CD4-positive, CD25-positive, alpha-beta regulatory T cell (primary cell): ENCODE measurements at regions not wholly inside any gene's neighbourhood (a gene's known extent, or its start where the extent isn't known, plus 50 kb on each side); places are given as distances from the start of the nearest gene placed in this dataset.

Experiments used
- ATAC-seq, 2 donors: fragments of 150-1000 bp; cut with Tn5 transposase; one replicate each; pipeline ENCODE4 v1.10.0; 2021; ENCODE audit warnings: low read depth in 2 of 2, moderate number of reproducible peaks in 2 of 2, moderate library complexity in 1 of 2
- DNase-seq, 3 donors: peaks; one replicate each; pipeline versions ENCODE4 v3.0.0 to v3.0.0-alpha.2; 2012 to 2022; ENCODE audit warnings: mixed read lengths in 1 of 3
- H3K27ac ChIP-seq: one replicate; pipeline ENCODE4 v1.7.0; 2013; ENCODE audit warnings: mild to moderate bottlenecking, low read length; ENCODE audit not compliant: insufficient read depth, poor library complexity, severe bottlenecking
- H3K27me3 ChIP-seq: one replicate; pipeline ENCODE4 v1.7.0; 2013; ENCODE audit warnings: low read length; ENCODE audit not compliant: control insufficient read depth, insufficient read depth
- H3K36me3 ChIP-seq: one replicate; pipeline ENCODE4 v1.7.0; 2013; ENCODE audit warnings: mild to moderate bottlenecking, low read length, moderate library complexity; ENCODE audit not compliant: control insufficient read depth, insufficient read depth
- H3K4me1 ChIP-seq: 2 replicates; pipeline ENCODE4 v1.7.0; 2013; ENCODE audit warnings: mild to moderate bottlenecking, low read length; ENCODE audit not compliant: insufficient read depth, control insufficient read depth, poor library complexity, severe bottlenecking
- H3K4me3 ChIP-seq: one replicate; pipeline ENCODE4 v1.7.0; 2013; ENCODE audit warnings: low read depth, mild to moderate bottlenecking, low read length, moderate library complexity
- H3K9me3 ChIP-seq, 2 experiments: 1 replicate in 1 of 2; 2 replicates in 1 of 2; pipeline ENCODE4 v1.7.0; 2013; ENCODE audit warnings: low read length in 2 of 2, mild to moderate bottlenecking in 1 of 2, moderate library complexity in 1 of 2; ENCODE audit not compliant: control insufficient read depth in 2 of 2
- H3K27ac Mint-ChIP-seq, 3 donors: one replicate each; pipeline ENCODE4 v1.8.0; 2020 to 2022; ENCODE audit warnings: mild to moderate bottlenecking in 3 of 3, mixed read lengths in 3 of 3, moderate library complexity in 2 of 3
- H3K27me3 Mint-ChIP-seq: one replicate; pipeline ENCODE4 v1.8.0; 2022; ENCODE audit warnings: mild to moderate bottlenecking, mixed read lengths
- H3K36me3 Mint-ChIP-seq: one replicate; pipeline ENCODE4 v1.8.0; 2020; ENCODE audit warnings: mixed read lengths
- H3K4me1 Mint-ChIP-seq, 4 donors: one replicate each; pipeline ENCODE4 v1.8.0; 2020 to 2022; ENCODE audit warnings: mixed read lengths in 4 of 4, mild to moderate bottlenecking in 1 of 4
- H3K4me3 Mint-ChIP-seq, 4 donors: one replicate each; pipeline ENCODE4 v1.8.0; 2020 to 2022; ENCODE audit warnings: mild to moderate bottlenecking in 4 of 4, mixed read lengths in 4 of 4, moderate library complexity in 3 of 4
- H3K9me3 Mint-ChIP-seq, 7 donors: one replicate each; pipeline ENCODE4 v1.8.0; 2020 to 2022; ENCODE audit warnings: mixed read lengths in 7 of 7, mild to moderate bottlenecking in 3 of 7, moderate library complexity in 2 of 7

DNA sequence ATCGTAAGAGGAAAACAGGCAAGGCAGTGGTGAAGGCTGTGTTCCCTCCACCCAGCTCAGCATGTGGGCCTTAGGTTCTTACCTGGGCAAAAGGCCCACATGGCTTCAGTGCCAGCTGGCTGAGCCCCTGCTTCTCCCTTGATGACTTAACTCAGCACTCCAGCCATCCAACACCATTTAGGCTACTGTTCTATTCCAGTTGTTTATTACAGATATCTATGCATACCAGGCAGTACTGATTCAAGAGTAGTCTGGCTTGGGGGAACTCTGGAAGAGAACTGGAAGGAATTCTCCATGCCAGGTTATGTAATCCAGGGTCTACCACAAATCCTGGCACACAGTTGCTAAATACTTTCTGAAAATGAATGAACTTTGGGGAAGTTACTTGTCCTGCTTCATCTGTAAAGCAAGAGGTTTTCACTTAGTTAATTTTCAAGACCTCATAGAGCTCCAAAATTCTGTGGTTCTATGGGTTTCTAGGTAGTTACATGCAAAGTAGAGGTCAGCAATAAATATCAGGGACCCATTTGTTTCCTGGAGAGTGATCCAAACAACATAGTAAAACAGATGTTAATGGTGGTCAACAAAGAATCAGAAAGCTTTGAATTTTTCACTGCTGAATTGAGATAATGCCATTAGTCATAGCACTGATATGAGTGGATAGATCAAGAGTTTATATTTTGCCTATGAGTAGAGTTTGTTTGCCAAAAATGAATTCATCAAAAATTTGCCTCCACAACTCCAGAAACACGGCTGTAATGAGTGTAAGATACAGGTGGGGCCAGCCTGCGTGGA lies 88.2 kb upstream of the OSMR start:
- Histone ChIP-seq H3K9me3 (no peaks in the 10 kb centered on the region), H3K4me3 (no peak overlapping the region), H3K36me3 (no peaks in the 10 kb centered on the region), H3K27me3 (no peaks in the 10 kb centered on the region), H3K4me1 (no peaks in the 10 kb centered on the region), H3K27ac (no peak overlapping the region)
- ATAC-seq (no peak), DNase-seq (no peak)
- Mint-ChIP-seq H3K36me3 (no peaks in the 10 kb centered on the region), H3K4me1 (no peaks in the 10 kb centered on the region), H3K27ac (no peak overlapping the region), H3K9me3 (peaks cover 0 to 2% (median 0%) of the 10 kb centered on the region in 7 donors), H3K27me3 (peaks cover 15% of the 10 kb centered on the region), H3K4me3 (no peak overlapping the region)

DNA sequence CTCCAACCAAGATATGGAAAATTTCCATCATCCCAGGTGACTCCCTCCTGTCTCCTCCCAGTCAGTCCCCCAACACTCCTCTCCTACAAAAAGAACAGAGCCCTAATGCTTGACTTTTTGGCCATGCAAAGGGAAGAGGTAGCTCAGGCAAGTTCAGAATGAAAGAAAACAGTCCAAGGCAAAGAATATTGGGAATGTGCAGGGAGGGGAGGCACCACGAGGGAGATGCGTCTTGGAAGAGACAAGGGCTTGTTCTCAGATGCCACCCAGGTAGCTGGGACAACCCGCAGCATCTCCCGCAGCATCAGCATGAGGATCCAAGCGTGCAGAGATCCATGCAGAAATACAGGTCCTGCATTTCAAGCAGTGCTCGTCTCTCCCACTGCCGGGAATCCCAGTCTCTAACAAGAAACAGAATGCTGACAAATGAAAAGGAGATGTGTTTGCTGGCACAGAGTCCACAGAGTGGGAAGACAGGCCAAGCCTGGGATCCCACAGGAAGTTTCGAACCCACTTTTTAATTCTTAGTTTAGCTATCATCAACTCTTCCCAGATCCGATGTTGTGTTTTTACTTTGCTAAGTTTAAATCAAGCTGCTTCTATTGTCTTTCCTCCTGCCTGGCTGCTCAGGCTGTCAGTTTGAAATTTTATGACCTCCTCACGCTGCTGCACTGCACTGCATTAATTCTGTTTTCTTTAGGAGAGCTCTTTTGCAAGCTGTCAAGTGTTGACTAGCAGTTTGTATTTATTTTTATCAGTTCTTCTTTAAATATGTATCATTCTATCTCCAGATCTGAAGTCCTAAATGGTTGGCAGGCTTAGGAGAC lies 86.8 kb upstream of the OSMR start:
- Histone ChIP-seq H3K27ac (no peak overlapping the region), H3K36me3 (no peaks in the 10 kb centered on the region), H3K27me3 (no peaks in the 10 kb centered on the region), H3K4me3 (no peak overlapping the region), H3K9me3 (no peaks in the 10 kb centered on the region), H3K4me1 (no peaks in the 10 kb centered on the region)
- ATAC-seq (no peak), DNase-seq (no peak)
- H3K4me3 Mint-ChIP-seq = no peak overlapping the region
- peaks cover 15% of the 10 kb centered on the region for H3K27me3 Mint-ChIP-seq
- H3K4me1 Mint-ChIP-seq = no peaks in the 10 kb centered on the region
- no peak overlapping the region for H3K27ac Mint-ChIP-seq
- peaks cover 0 to 2% (median 0%) of the 10 kb centered on the region in 7 donors for H3K9me3 Mint-ChIP-seq
- H3K36me3 Mint-ChIP-seq = no peaks in the 10 kb centered on the region

DNA sequence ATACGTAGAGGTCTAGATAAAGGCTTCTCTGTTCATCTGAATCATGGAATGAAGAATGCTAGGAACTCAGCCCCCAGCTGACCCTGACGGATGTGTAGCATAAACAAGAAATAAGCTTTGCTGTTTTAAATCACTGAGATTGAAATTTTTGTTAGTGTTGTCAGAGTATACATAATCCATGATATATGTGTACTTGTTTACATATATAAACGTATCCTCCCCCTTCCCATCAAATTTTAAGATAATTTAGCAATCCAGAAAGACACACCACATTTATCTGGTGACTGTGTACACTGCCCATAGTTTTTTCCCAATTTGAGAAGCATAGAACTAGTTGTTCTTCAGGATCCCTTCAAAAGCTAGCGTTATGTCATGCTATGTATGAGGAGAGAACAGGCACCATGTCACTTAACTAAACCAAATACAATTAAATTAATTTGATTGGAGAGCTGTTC lies 80.8 kb upstream of the OSMR start:
- Histone ChIP-seq H3K27ac (no peak overlapping the region), H3K27me3 (no peaks in the 10 kb centered on the region), H3K4me3 (no peak overlapping the region), H3K36me3 (no peaks in the 10 kb centered on the region), H3K9me3 (peaks cover 0 to 3% of the 10 kb centered on the region in 2 experiments), H3K4me1 (no peaks in the 10 kb centered on the region)
- H3K4me1 Mint-ChIP-seq = no peaks in the 10 kb centered on the region
- no peak overlapping the region for H3K27ac Mint-ChIP-seq
- ATAC-seq (no peak), DNase-seq (no peak)
- no peaks in the 10 kb centered on the region for H3K27me3 Mint-ChIP-seq
- no peak overlapping the region for H3K4me3 Mint-ChIP-seq
- peaks cover 0 to 10% (median 2%) of the 10 kb centered on the region in 7 donors for H3K9me3 Mint-ChIP-seq
- no peaks in the 10 kb centered on the region for H3K36me3 Mint-ChIP-seq

DNA sequence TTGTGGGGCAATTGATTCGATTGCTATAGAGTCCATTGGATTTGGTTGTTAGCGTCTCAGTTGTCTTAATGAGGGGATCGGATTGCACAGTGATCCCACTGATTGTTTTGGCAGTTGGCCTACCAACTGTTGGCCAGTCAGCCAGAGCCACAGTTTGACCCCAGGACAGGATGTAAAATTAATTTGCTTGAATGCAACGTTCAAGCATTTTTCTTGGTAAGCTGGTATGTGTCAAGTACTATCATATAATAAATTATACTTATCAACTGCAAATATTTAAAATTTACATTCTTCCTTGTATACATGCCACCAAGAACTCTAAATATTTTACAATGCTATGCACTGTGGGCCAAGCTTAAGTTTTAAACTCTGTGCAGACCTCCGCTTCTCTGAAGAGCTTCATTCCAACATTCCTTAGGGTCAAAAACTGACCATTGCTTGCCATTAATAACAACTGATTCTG lies 80.4 kb upstream of the OSMR start:
- ATAC-seq = no peak
- no peaks in the 10 kb centered on the region for H3K27me3 ChIP-seq
- Mint-ChIP-seq H3K27me3 (no peaks in the 10 kb centered on the region), H3K36me3 (no peaks in the 10 kb centered on the region), H3K9me3 (peaks cover 0 to 10% (median 2%) of the 10 kb centered on the region in 7 donors), H3K4me1 (no peaks in the 10 kb centered on the region), H3K4me3 (no peak overlapping the region), H3K27ac (no peak overlapping the region)
- no peak overlapping the region for H3K4me3 ChIP-seq
- H3K4me1 ChIP-seq = no peaks in the 10 kb centered on the region
- no peak for DNase-seq
- H3K27ac ChIP-seq = no peak overlapping the region
- H3K9me3 ChIP-seq = peaks cover 0 to 3% of the 10 kb centered on the region in 2 experiments
- no peaks in the 10 kb centered on the region for H3K36me3 ChIP-seq

DNA sequence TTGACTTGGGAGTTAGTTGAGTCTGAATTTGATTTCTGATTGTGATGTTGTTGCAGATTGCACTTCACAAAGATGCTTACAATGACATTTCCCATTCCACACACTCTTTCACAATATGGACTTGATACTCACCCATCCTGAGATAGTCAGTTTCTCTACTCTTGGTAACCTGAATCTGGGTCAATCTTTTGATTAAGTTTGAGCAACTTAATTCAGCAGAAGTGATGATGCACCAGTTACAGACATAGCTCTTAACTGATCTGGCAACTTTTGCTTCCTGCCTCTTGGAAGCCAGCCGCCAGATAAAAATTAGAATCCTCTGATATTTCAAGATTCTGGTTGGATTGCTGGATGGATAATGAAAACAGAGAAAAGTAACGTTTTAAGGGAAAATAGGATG lies 79.7 kb upstream of the OSMR start:
- Mint-ChIP-seq H3K4me3 (no peak overlapping the region), H3K4me1 (no peaks in the 10 kb centered on the region), H3K27ac (no peak overlapping the region), H3K36me3 (no peaks in the 10 kb centered on the region), H3K9me3 (peaks cover 0 to 10% (median 2%) of the 10 kb centered on the region in 7 donors), H3K27me3 (no peaks in the 10 kb centered on the region)
- Histone ChIP-seq H3K4me1 (no peaks in the 10 kb centered on the region), H3K27me3 (no peaks in the 10 kb centered on the region), H3K36me3 (no peaks in the 10 kb centered on the region), H3K4me3 (no peak overlapping the region), H3K9me3 (peaks cover 0 to 3% of the 10 kb centered on the region in 2 experiments), H3K27ac (no peak overlapping the region)
- ATAC-seq (no peak), DNase-seq (no peak)

DNA sequence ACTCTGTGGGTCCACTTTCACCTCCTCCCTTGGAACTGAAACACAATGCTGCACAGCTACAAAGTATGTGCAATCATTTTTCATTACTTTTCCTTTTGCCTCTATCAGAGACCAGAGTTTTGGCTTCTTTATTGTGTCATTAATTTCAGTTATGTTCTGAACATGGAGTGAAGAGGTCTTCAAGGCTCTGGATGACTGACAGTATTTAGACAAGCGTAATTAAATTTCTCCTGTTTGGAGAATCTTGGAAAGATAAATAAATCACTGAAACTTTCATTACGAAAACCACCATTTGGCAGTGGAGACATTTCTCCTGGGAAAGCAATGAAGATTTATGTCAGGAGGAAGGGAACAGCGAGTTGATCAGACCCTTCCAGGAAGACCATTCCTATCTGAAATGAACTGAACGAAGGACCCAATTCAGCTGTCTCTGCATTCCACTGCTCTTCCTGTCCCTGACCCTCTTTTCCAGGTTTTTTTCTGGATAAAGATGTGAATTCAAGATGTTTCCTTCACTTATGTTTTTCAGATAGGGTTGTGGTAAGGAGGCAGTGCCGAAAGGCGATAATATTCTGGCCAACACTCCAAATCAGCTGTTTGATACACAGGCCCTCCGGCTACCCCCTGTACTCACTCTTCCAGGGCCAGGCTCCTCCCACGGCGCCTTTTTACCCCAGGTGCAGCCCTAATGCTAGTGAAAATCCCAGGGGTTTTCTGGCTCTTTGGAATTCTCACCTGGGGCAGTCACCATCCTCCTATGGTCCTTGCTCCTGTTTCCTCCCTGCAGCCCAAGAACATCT lies 77.2 kb upstream of the OSMR start:
- no peak overlapping the region for H3K4me3 ChIP-seq

DNA sequence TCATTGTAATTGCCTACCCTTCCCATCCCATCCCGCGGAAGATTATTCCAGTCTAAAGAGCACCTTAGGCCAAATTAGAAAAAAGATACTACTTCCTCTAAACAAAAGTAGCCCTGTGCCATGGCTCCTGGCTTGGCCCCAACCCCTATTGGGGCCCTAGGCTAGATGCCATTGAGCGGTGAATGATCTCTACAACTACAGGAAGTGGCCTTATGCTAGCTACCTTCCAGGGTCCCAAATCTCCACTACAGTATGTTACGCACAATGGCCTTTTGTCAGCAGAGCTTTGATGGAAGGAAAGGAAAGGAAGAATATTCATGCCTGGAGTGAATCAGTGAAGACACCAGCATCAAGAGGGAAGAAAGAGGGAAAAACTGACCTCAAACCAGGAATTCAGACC lies 73.3 kb upstream of the OSMR start:
- DNase-seq = no peak

More for the DNA sequence above, 77.2 kb upstream of the OSMR start:
- Histone ChIP-seq H3K27me3 (no peaks in the 10 kb centered on the region), H3K9me3 (peaks cover 0 to 3% of the 10 kb centered on the region in 2 experiments), H3K4me1 (no peaks in the 10 kb centered on the region), H3K27ac (no peak overlapping the region), H3K36me3 (no peaks in the 10 kb centered on the region)
- DNase-seq (no peak), ATAC-seq (no peak)
- Mint-ChIP-seq H3K4me1 (no peaks in the 10 kb centered on the region), H3K27ac (no peak overlapping the region), H3K9me3 (peaks cover 0 to 10% (median 4%) of the 10 kb centered on the region in 7 donors), H3K27me3 (no peaks in the 10 kb centered on the region), H3K36me3 (no peaks in the 10 kb centered on the region), H3K4me3 (no peak overlapping the region)

More for the DNA sequence above, 73.3 kb upstream of the OSMR start:
- no peaks in the 10 kb centered on the region for H3K36me3 ChIP-seq
- no peaks in the 10 kb centered on the region for H3K9me3 ChIP-seq
- Mint-ChIP-seq H3K27me3 (peaks cover 6% of the 10 kb centered on the region), H3K27ac (no peak overlapping the region), H3K9me3 (peaks cover 0 to 5% (median 0%) of the 10 kb centered on the region in 7 donors), H3K4me1 (no peaks in the 10 kb centered on the region), H3K4me3 (no peak overlapping the region), H3K36me3 (no peaks in the 10 kb centered on the region)
- H3K27ac ChIP-seq = no peak overlapping the region
- no peaks in the 10 kb centered on the region for H3K4me1 ChIP-seq
- no peak for ATAC-seq
- no peak overlapping the region for H3K4me3 ChIP-seq
- H3K27me3 ChIP-seq = no peaks in the 10 kb centered on the region
